Naive thymus-derived CD4-positive, alpha-beta T cell (primary cell): ENCODE measurements at regions not wholly inside any gene's neighbourhood (a gene's known extent, or its start where the extent isn't known, plus 50 kb on each side); places are given as distances from the start of the nearest gene placed in this dataset.

Experiments used
- ATAC-seq: fragments of 150-1000 bp; cut with Tn5 transposase; 2 replicates; pipeline ENCODE4 v1.10.0; 2021; ENCODE audit warnings: mild to moderate bottlenecking, moderate library complexity
- CTCF ChIA-PET: fragments of 350-600 bp; sonication (Branson Sonifier 250); formaldehyde crosslinking; loops from one replicate; lab custom pipeline; 2021; ENCODE audit warnings: antibody characterized with exemption; lab: Charles Lee
- POLR2A ChIA-PET: fragments of 350-600 bp; sonication (Branson Sonifier 250); formaldehyde crosslinking; loops from one replicate; lab custom pipeline; 2021; ENCODE audit warnings: antibody characterized with exemption, inconsistent platforms; lab: Charles Lee
- DNase-seq, 9 donors: peaks; one replicate each; pipeline versions ENCODE4 v3.0.0 to v3.0.0-alpha.2; 2020 to 2022; ENCODE audit warnings: mixed read lengths in 1 of 9
- H3K27ac ChIP-seq: one replicate; pipeline ENCODE4 v1.7.0; 2013; ENCODE audit warnings: mild to moderate bottlenecking, low read depth, low read length, moderate library complexity
- H3K27me3 ChIP-seq, 2 donors: one replicate each; pipeline ENCODE4 v1.7.0; 2013; ENCODE audit warnings: low read length in 2 of 2, mild to moderate bottlenecking in 2 of 2, moderate library complexity in 2 of 2; ENCODE audit not compliant: control insufficient read depth in 2 of 2, insufficient read depth in 2 of 2
- H3K36me3 ChIP-seq, 3 experiments: 1 replicate in 2 of 3; 2 replicates in 1 of 3; pipeline ENCODE4 v1.7.0; 2013; ENCODE audit warnings: low read length in 3 of 3, mild to moderate bottlenecking in 3 of 3, moderate library complexity in 1 of 3; ENCODE audit not compliant: insufficient read depth in 3 of 3, control insufficient read depth in 2 of 3
- H3K4me1 ChIP-seq, 2 donors: one replicate each; pipeline ENCODE4 v1.7.0; 2013; ENCODE audit warnings: low read length in 2 of 2, mild to moderate bottlenecking in 2 of 2, moderate library complexity in 1 of 2; ENCODE audit not compliant: control insufficient read depth in 2 of 2, insufficient read depth in 2 of 2
- H3K4me3 ChIP-seq: 2 replicates; pipeline ENCODE4 v1.7.0; 2013; ENCODE audit warnings: mild to moderate bottlenecking, low read length
- H3K9me3 ChIP-seq, 3 experiments: 1 replicate in 2 of 3; 2 replicates in 1 of 3; pipeline ENCODE4 v1.7.0; 2013; ENCODE audit warnings: low read length in 3 of 3; ENCODE audit not compliant: control insufficient read depth in 2 of 3
- H3K27ac Mint-ChIP-seq, 9 donors: one replicate each; pipeline ENCODE4 v1.8.0; 2020 to 2022; ENCODE audit warnings: mixed read lengths in 9 of 9, mild to moderate bottlenecking in 8 of 9, moderate library complexity in 5 of 9, inconsistent platforms in 2 of 9
- H3K27me3 Mint-ChIP-seq, 5 donors: one replicate each; pipeline ENCODE4 v1.8.0; 2021 to 2022; ENCODE audit warnings: mixed read lengths in 5 of 5, mild to moderate bottlenecking in 1 of 5
- H3K36me3 Mint-ChIP-seq, 5 donors: one replicate each; pipeline ENCODE4 v1.8.0; 2020 to 2022; ENCODE audit warnings: mixed read lengths in 5 of 5, mild to moderate bottlenecking in 3 of 5, inconsistent platforms in 1 of 5
- H3K4me1 Mint-ChIP-seq, 7 donors: one replicate each; pipeline ENCODE4 v1.8.0; 2020 to 2022; ENCODE audit warnings: mixed read lengths in 7 of 7, mild to moderate bottlenecking in 3 of 7, inconsistent platforms in 1 of 7
- H3K4me3 Mint-ChIP-seq, 10 donors: one replicate each; pipeline ENCODE4 v1.8.0; 2020 to 2022; ENCODE audit warnings: mild to moderate bottlenecking in 10 of 10, mixed read lengths in 10 of 10, moderate library complexity in 6 of 10, inconsistent platforms in 2 of 10
- H3K9me3 Mint-ChIP-seq, 11 donors: one replicate each; pipeline ENCODE4 v1.8.0; 2020 to 2022; ENCODE audit warnings: mixed read lengths in 11 of 11, mild to moderate bottlenecking in 4 of 11, inconsistent platforms in 1 of 11, moderate library complexity in 1 of 11
- intact Hi-C, 2 donors: fragments of 100-400 bp; cut with micrococcal nuclease; formaldehyde crosslinking; loops; one replicate each; pipeline ENCODE4 v1.15.1; 2023

GRCh38 chr1:68801440-68801839 lies 304.6 kb upstream of the DEPDC1 start:
- H3K36me3 Mint-ChIP-seq: no peaks in the 10 kb centered on the region

DNA sequence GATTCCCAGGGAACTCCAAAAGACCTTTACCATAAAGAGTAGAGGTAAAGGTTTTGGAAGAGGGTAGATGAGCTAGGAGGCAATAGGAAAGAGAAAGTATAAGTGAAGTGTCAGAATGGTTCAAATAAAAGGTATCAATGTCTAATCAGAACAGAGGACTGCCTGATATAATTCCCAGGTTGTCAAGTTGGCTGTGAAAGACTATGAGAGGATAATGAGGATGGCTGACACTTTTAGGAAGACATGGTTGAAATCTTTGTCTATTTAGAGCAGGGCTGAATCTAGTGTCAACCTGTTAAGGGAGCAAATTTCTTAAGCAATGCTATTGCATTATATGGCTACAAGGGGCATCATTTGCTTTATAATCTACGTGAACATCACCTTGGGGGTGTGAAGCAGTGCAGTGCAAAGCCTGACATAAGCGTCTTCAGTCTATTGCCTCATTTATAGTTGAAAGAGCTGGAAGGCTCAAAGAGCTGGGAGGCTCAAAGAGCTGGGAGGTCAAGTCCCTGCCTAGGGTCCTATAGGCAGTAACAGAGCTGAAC lies 308.3 kb upstream of the DEPDC1 start:
- H3K27ac ChIP-seq: no peak overlapping the region
- H3K36me3 ChIP-seq: no peaks in the 10 kb centered on the region
- Mint-ChIP-seq H3K4me1 (peaks cover 0 to 4% (median 0%) of the 10 kb centered on the region in 7 donors), H3K36me3 (no peaks in the 10 kb centered on the region), H3K4me3 (no peak overlapping the region), H3K27me3 (no peaks in the 10 kb centered on the region), H3K27ac (no peak overlapping the region), H3K9me3 (peaks cover 0 to 9% (median 4%) of the 10 kb centered on the region in 11 donors)
- no peaks in the 10 kb centered on the region for H3K27me3 ChIP-seq
- POLR2A ChIA-PET: no interaction called here
- no peaks in the 10 kb centered on the region for H3K4me1 ChIP-seq
- ATAC-seq: no peak
- CTCF ChIA-PET: no interaction called here
- H3K9me3 ChIP-seq: no peaks in the 10 kb centered on the region
- no peak overlapping the region for H3K4me3 ChIP-seq
- DNase-seq: no peak
- intact Hi-C loops: no loop called here

More at GRCh38 chr1:68801440-68801839, 304.6 kb upstream of the DEPDC1 start:
- no peaks in the 10 kb centered on the region for H3K9me3 ChIP-seq
- H3K36me3 ChIP-seq: no peaks in the 10 kb centered on the region
- intact Hi-C loops: no loop called here
- ChIA-PET POLR2A (no interaction called here), CTCF (no interaction called here)
- Mint-ChIP-seq H3K27me3 (no peaks in the 10 kb centered on the region), H3K27ac (no peak overlapping the region), H3K4me3 (no peak overlapping the region), H3K4me1 (peaks cover 0 to 5% (median 0%) of the 10 kb centered on the region in 7 donors), H3K9me3 (peaks cover 0 to 14% (median 4%) of the 10 kb centered on the region in 11 donors)
- DNase-seq: no peak
- H3K4me1 ChIP-seq: no peaks in the 10 kb centered on the region
- no peak for ATAC-seq
- H3K27me3 ChIP-seq: no peaks in the 10 kb centered on the region
- H3K27ac ChIP-seq: no peak overlapping the region
- no peak overlapping the region for H3K4me3 ChIP-seq

GRCh38 chr1:68808351-68808750 lies 311.5 kb upstream of the DEPDC1 start:
- H3K27ac Mint-ChIP-seq: no peak overlapping the region
- H3K4me3 ChIP-seq: no peak overlapping the region
- H3K36me3 Mint-ChIP-seq: no peaks in the 10 kb centered on the region
- CTCF ChIA-PET: no interaction called here
- DNase-seq (no peak), ATAC-seq (no peak)
- intact Hi-C loops: no loop called here
- no peaks in the 10 kb centered on the region for H3K4me1 Mint-ChIP-seq
- H3K9me3 Mint-ChIP-seq: peaks cover 0 to 11% (median 2%) of the 10 kb centered on the region in 11 donors
- no peaks in the 10 kb centered on the region for H3K27me3 Mint-ChIP-seq
- H3K27me3 ChIP-seq: no peaks in the 10 kb centered on the region
- H3K4me3 Mint-ChIP-seq: no peak overlapping the region
- POLR2A ChIA-PET: no interaction called here
- no peaks in the 10 kb centered on the region for H3K4me1 ChIP-seq
- no peaks in the 10 kb centered on the region for H3K9me3 ChIP-seq
- H3K27ac ChIP-seq: no peak overlapping the region
- H3K36me3 ChIP-seq: no peaks in the 10 kb centered on the region

GRCh38 chr1:68811806-68812205 lies 314.9 kb upstream of the DEPDC1 start:
- Histone ChIP-seq H3K36me3 (no peaks in the 10 kb centered on the region), H3K27me3 (no peaks in the 10 kb centered on the region), H3K4me1 (no peaks in the 10 kb centered on the region), H3K9me3 (no peaks in the 10 kb centered on the region), H3K27ac (no peak overlapping the region), H3K4me3 (no peak overlapping the region)
- ATAC-seq: no peak
- no peaks in the 10 kb centered on the region for H3K27me3 Mint-ChIP-seq
- ChIA-PET POLR2A (no interaction called here), CTCF (no interaction called here)
- H3K4me3 Mint-ChIP-seq: no peak overlapping the region
- H3K27ac Mint-ChIP-seq: no peak overlapping the region
- H3K36me3 Mint-ChIP-seq: no peaks in the 10 kb centered on the region
- H3K9me3 Mint-ChIP-seq: peaks cover 0 to 14% (median 2%) of the 10 kb centered on the region in 11 donors
- no peak for DNase-seq
- intact Hi-C loops: no loop called here
- no peaks in the 10 kb centered on the region for H3K4me1 Mint-ChIP-seq

GRCh38 chr1:68812333-68812732 lies 315.5 kb upstream of the DEPDC1 start:
- DNase-seq (no peak), ATAC-seq (no peak)
- Mint-ChIP-seq H3K4me3 (no peak overlapping the region), H3K27ac (no peak overlapping the region), H3K27me3 (no peaks in the 10 kb centered on the region), H3K9me3 (peaks cover 0 to 14% (median 0%) of the 10 kb centered on the region in 11 donors), H3K36me3 (no peaks in the 10 kb centered on the region), H3K4me1 (no peaks in the 10 kb centered on the region)
- intact Hi-C loops: no loop called here
- no peaks in the 10 kb centered on the region for H3K27me3 ChIP-seq
- ChIA-PET POLR2A (no interaction called here), CTCF (no interaction called here)
- H3K36me3 ChIP-seq: no peaks in the 10 kb centered on the region
- H3K9me3 ChIP-seq: no peaks in the 10 kb centered on the region
- no peaks in the 10 kb centered on the region for H3K4me1 ChIP-seq
- no peak overlapping the region for H3K27ac ChIP-seq
- no peak overlapping the region for H3K4me3 ChIP-seq

DNA sequence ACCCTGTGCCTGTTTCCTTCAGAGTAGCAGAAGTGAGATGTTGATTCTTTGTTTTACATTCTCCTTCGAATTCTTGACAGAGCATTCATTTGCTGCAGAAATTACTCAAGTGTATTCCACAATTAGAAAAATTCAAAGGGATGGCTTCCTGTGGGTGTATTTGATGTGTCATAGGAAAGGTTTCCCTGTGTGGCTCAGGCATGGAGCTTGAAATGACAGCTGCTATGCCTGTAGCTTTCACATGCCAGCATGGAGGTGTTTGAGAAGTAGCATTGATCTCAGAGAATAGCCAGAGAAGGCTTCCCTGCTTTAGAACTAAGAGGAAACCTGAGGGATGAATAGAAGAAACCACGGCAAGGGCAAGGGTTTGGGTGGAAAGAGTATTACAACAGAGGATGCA lies 317.2 kb upstream of the DEPDC1 start:
- DNase-seq (no peak), ATAC-seq (no peak)
- no peaks in the 10 kb centered on the region for H3K27me3 ChIP-seq
- no peaks in the 10 kb centered on the region for H3K36me3 ChIP-seq
- no peak overlapping the region for H3K4me3 ChIP-seq
- no peaks in the 10 kb centered on the region for H3K9me3 ChIP-seq
- Mint-ChIP-seq H3K27ac (no peak overlapping the region), H3K4me1 (no peaks in the 10 kb centered on the region), H3K36me3 (no peaks in the 10 kb centered on the region), H3K9me3 (peaks cover 0 to 14% (median 4%) of the 10 kb centered on the region in 11 donors), H3K27me3 (no peaks in the 10 kb centered on the region), H3K4me3 (no peak overlapping the region)
- H3K27ac ChIP-seq: no peak overlapping the region
- ChIA-PET CTCF (no interaction called here), POLR2A (no interaction called here)
- intact Hi-C loops: no loop called here
- no peaks in the 10 kb centered on the region for H3K4me1 ChIP-seq

DNA sequence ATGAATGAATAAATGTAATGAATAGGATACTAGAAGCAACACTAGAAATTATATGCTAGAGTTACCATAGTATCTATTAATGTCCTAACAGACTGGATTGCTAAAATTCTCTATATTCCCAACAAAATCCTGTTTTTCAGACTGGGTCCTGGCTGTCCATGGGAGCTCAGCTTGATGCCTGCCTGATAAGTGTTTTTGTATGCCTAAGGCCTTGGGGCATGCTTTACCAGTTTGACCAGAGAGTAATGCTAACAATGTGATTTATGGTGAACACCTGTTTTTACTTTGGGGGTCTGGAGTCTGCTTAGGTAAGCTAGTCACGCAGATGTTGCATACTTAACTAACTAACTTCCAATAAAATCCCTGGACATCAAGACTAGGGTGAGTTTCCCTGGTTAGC lies 318.8 kb upstream of the DEPDC1 start:
- Histone ChIP-seq H3K4me3 (no peak overlapping the region), H3K4me1 (no peaks in the 10 kb centered on the region), H3K27me3 (no peaks in the 10 kb centered on the region), H3K9me3 (no peaks in the 10 kb centered on the region), H3K36me3 (no peaks in the 10 kb centered on the region), H3K27ac (no peak overlapping the region)
- ATAC-seq (no peak), DNase-seq (no peak)
- peaks cover 0 to 14% (median 4%) of the 10 kb centered on the region in 11 donors for H3K9me3 Mint-ChIP-seq
- POLR2A ChIA-PET: no interaction called here
- H3K36me3 Mint-ChIP-seq: no peaks in the 10 kb centered on the region
- intact Hi-C loops: no loop called here
- H3K27ac Mint-ChIP-seq: no peak overlapping the region
- no peak overlapping the region for H3K4me3 Mint-ChIP-seq
- no peaks in the 10 kb centered on the region for H3K27me3 Mint-ChIP-seq
- H3K4me1 Mint-ChIP-seq: no peaks in the 10 kb centered on the region
- CTCF ChIA-PET: no interaction called here
